ENCODE measurements at regions not wholly inside any gene's neighbourhood (a gene's known extent, or its start where the extent isn't known, plus 50 kb on each side); places are given as distances from the start of the nearest gene placed in this dataset.
A peak's percentile ranks its signal among the peaks of the same experiment; 100 is the strongest.

DNA sequence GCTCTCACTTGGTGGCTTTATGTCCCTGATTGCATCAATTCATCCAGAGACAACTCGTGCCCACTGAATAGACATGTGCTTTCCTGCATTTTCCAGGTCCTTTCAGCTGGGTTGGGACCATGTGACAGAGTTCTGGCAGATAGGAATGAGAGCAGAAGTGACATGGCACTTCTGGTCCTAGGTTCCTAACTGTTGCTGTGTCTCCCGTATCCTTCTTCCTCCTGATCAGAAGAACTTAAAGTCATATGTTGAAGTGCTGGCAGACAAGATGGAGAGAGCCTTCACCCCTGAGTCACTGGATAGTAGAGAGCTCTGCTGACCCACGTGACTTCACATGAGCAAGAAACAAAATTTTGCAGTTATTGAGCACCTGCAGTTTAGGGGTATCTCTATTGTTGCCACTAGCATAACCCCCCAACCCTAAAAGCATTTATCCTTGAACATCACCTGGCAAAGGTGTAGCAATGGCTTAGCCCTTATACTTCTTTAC is 80.0 kb downstream of the NREP start:
- DNase-seq, result no peak
- in situ Hi-C loops (cut with HindIII; ENCODE audit: low pct_ligation_motif_present, low pct_unique_long_range_greater_than_20kb, low sequenced_read_pairs), result no loop called here

DNA sequence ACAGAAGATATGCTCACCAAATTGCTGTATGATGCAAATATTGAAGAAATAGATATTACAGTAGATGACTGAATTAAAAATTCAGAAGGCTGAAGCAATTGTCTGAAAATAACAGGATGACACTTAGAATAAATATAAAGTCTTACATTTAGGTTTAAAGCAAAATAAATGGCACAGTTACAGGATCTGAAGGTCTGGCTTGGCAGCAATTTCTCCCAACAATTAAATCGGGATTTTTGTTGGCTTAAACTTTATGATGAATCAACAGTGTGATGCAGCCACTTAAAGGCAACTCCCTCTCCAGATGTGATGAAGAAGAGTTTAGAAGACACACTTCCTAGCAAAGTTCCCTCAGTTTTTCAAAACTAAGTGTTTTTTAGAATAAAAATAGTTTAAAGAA is 80.5 kb downstream of the NREP start:
- in situ Hi-C loops (cut with HindIII; ENCODE audit: low pct_ligation_motif_present, low pct_unique_long_range_greater_than_20kb, low sequenced_read_pairs), result no loop called here
- no peak for DNase-seq

GRCh38 chr5:111675201-111675934 is 81.6 kb downstream of the NREP start:
- in situ Hi-C loops (cut with HindIII; ENCODE audit: low pct_ligation_motif_present, low pct_unique_long_range_greater_than_20kb, low sequenced_read_pairs), result no loop called here
- DNase-seq, result no peak

DNA sequence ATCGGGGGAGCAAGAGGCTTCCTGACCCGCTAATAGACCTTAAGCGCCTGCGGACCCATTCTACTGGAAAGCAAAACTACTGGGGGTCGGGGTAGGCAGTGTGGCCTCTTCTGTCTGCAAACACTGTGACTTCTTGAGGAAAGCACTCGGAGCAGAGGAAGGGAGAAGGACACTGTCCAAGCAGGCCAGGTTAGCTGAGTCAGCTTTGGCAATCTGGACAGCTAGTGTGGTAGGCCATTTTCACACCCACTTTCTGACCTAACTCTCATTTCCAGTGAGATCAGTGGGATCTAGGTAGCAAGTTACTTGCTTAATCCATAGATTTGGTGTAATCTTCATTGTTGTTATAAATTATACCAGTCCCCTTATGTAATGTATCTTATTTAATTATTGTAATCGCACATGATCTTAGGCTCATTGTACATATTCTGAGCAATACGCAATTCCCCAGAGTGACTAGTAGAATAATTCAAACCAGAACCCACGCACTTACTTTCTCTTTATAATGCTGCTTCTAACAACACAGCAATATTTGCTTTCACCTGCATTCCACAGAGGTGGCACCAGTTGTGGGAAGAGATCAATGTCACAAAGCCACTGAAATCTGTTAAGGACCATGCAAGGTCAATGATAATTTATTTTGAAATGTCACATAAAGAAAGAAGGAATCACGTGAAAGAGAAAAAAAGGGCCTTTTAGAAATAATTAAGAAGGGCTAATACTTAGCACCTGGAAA is 82.9 kb downstream of the NREP start:
- no peak for DNase-seq
- in situ Hi-C loops (cut with HindIII; ENCODE audit: low pct_ligation_motif_present, low pct_unique_long_range_greater_than_20kb, low sequenced_read_pairs), result no loop called here

GRCh38 chr5:111672099-111672498 is 84.9 kb downstream of the NREP start:
- DNase-seq, result no peak
- in situ Hi-C loops (cut with HindIII; ENCODE audit: low pct_ligation_motif_present, low pct_unique_long_range_greater_than_20kb, low sequenced_read_pairs), result no loop called here

GRCh38 chr5:111670826-111671492 is 86.0 kb downstream of the NREP start:
- DNase-seq, result peak; percentile 2
- in situ Hi-C loops (cut with HindIII; ENCODE audit: low pct_ligation_motif_present, low pct_unique_long_range_greater_than_20kb, low sequenced_read_pairs), result no loop called here

- in situ Hi-C loops (cut with HindIII; ENCODE audit: low pct_ligation_motif_present, low pct_unique_long_range_greater_than_20kb, low sequenced_read_pairs), result no loop called here
- no peak for DNase-seq
These were observed 88.2 kb downstream of the NREP start for GRCh38 chr5:111668477-111669414.

DNA sequence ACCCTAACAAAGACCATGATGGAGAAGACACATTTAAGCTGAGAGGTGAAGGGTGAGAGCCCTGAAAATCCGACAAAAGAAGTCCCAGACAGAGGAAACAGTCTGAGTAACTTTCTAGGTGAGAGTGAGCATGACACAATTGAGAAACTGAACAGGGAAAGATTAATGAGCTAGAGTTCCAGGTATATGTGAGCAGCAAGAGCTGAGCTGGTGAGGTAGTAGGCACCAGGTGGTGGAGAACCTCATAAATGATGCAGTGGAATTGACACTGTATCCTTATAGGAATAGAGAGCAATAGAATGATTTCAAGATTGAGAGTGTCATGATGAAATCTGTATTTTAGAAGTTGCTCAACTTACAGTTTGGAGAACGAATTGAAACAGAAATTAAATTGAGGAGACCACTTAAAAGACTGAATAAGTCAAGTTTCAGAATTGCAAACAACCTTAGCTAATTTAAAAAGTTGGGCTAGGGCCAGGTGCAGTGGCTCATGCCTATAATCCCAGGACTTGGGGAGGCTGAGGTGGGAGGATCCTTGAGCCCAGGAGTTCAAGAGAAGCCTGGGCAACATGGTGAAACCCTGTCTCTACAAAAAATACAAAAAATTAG is 89.8 kb downstream of the NREP start:
- no peak for DNase-seq
- in situ Hi-C loops (cut with HindIII; ENCODE audit: low pct_ligation_motif_present, low pct_unique_long_range_greater_than_20kb, low sequenced_read_pairs), result no loop called here

- DNase-seq, result no peak
- in situ Hi-C loops (cut with HindIII; ENCODE audit: low pct_ligation_motif_present, low pct_unique_long_range_greater_than_20kb, low sequenced_read_pairs), result no loop called here
These were observed 100.4 kb downstream of the NREP start for GRCh38 chr5:111656580-111656979.

DNA sequence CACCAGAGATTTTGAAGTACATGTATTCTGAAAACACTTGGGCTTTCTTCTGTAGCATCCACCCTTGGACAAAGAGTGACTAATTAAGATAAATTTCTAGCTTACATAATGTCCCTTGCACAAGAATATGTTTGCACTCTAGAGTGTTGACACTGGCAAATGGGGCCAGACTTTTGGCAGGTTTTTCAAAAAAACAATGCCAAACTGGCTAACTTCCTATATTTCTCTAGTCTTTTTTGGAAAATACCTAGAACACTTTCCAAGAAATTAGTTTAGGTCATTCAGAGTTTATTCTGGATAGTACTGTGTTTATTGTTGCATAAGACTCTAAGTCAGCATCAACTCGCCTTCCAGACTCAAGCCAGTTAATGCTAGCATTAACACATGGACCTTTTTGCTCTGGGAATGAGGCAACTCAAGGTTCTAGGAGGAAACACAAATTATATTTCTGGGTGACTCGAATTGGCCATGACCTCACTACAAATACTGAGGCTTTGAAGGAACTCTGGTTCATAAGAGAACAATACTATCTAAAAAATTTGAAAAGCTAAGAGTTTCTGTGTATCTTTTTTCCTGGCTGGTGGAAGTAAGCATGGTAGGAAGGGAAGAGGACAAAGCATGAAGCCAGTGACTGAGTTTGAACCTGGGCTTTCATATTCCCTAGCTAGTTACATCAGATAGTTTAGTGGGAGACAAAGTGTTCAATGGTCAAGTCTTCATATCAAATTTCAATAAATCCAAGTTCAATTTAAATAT is 101.6 kb downstream of the NREP start:
- no peak for DNase-seq
- in situ Hi-C loops (cut with HindIII; ENCODE audit: low pct_ligation_motif_present, low pct_unique_long_range_greater_than_20kb, low sequenced_read_pairs), result no loop called here

- in situ Hi-C loops (cut with HindIII; ENCODE audit: low pct_ligation_motif_present, low pct_unique_long_range_greater_than_20kb, low sequenced_read_pairs), result no loop called here
- no peak for DNase-seq
These were observed 103.6 kb downstream of the NREP start for GRCh38 chr5:111653408-111653807.

DNA sequence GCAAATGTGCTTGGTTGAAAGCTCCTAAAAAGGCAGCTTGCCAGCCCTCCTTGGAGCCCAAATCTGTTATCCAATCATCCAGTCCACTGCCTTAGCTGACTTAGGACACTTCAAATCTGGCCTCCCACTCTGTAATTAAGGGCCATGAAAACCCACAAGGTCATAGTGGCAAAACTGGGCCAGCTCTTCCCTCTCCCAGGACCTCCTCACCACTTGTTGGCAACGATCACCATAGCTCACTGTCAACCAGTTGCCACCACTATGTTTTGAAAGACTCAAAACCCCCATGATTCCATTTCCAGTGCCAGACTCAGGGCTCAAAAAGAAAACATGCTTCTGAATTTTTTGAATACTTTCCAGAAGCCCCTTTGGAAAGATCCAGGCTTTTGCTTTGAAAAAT is 107.5 kb downstream of the NREP start:
- in situ Hi-C loops (cut with HindIII; ENCODE audit: low pct_ligation_motif_present, low pct_unique_long_range_greater_than_20kb, low sequenced_read_pairs), result no loop called here

GRCh38 chr5:111645303-111645838 is 111.6 kb downstream of the NREP start:
- no peak for DNase-seq
- in situ Hi-C loops (cut with HindIII; ENCODE audit: low pct_ligation_motif_present, low pct_unique_long_range_greater_than_20kb, low sequenced_read_pairs), result no loop called here

More for the DNA sequence above, 107.5 kb downstream of the NREP start:
- DNase-seq, result no peak

GRCh38 chr5:111643499-111643898 is 113.5 kb downstream of the NREP start:
- in situ Hi-C loops (cut with HindIII; ENCODE audit: low pct_ligation_motif_present, low pct_unique_long_range_greater_than_20kb, low sequenced_read_pairs), result no loop called here
- DNase-seq, result no peak

- no peak for DNase-seq
These were observed 115.3 kb downstream of the NREP start for GRCh38 chr5:111641533-111642233.

GRCh38 chr5:111639912-111640311 is 117.1 kb downstream of the NREP start:
- in situ Hi-C loops (cut with HindIII; ENCODE audit: low pct_ligation_motif_present, low pct_unique_long_range_greater_than_20kb, low sequenced_read_pairs), result no loop called here

More at GRCh38 chr5:111641533-111642233, 115.3 kb downstream of the NREP start:
- in situ Hi-C loops (cut with HindIII; ENCODE audit: low pct_ligation_motif_present, low pct_unique_long_range_greater_than_20kb, low sequenced_read_pairs), result no loop called here

DNA sequence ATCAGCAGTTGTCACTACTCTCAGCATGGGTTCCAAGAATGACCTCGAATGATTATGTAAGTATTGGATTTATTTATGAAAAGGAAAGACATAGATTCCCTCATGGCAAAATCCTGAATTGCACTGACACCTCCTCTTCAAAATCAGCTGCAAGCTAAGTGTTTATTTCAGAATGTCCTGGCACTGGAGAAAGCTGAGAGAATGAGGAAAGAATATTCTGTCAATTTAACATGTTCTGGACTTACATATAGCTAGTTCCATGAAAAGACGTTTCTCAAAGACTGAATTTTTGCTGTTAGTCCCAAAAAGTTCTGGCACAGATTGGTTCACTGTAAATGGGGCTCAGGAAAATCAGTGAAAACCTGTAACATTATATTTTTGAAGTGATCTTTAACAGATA is 120.3 kb downstream of the NREP start:
- DNase-seq, result no peak
- in situ Hi-C loops (cut with HindIII; ENCODE audit: low pct_ligation_motif_present, low pct_unique_long_range_greater_than_20kb, low sequenced_read_pairs), result no loop called here

More at GRCh38 chr5:111639912-111640311, 117.1 kb downstream of the NREP start:
- DNase-seq, result no peak
